Hippocampal formation (tissue), 2 donors: ENCODE measurements at regions not wholly inside any gene's neighbourhood (a gene's known extent, or its start where the extent isn't known, plus 50 kb on each side); places are given as distances from the start of the nearest gene placed in this dataset.

ENCODE experiments used
- DNase-seq, 2 donors: peaks; one replicate each; lab custom pipeline; 2025; lab: John Stamatoyannopoulos, UW

GRCh38 chr10:93178226-93178625 lies 104.5 kb downstream of the CYP26A1 start:
- no peak for DNase-seq

DNA sequence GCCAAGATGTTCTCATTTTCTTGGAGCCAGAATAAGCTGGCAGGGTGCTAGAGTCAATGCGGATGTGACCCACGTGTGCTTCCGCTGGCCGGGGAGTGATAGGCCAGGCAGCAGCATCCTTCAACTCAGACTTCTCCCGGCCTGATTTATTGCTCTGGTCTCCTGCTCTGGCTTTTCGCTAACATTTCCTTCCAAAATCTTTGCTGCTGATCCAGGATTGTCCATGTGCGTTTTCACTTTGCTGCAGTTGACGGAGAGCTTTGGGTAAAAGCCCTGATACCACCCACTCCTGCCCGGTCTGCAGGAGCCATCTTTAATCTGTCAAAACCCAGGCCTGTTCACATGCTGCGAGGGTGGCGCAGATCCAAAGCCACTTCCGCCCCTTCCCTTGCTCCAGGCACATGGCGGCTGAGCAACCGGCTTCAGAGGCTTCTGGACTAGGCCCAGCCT lies 106.8 kb downstream of the CYP26A1 start:
- DNase-seq, result no peak

DNA sequence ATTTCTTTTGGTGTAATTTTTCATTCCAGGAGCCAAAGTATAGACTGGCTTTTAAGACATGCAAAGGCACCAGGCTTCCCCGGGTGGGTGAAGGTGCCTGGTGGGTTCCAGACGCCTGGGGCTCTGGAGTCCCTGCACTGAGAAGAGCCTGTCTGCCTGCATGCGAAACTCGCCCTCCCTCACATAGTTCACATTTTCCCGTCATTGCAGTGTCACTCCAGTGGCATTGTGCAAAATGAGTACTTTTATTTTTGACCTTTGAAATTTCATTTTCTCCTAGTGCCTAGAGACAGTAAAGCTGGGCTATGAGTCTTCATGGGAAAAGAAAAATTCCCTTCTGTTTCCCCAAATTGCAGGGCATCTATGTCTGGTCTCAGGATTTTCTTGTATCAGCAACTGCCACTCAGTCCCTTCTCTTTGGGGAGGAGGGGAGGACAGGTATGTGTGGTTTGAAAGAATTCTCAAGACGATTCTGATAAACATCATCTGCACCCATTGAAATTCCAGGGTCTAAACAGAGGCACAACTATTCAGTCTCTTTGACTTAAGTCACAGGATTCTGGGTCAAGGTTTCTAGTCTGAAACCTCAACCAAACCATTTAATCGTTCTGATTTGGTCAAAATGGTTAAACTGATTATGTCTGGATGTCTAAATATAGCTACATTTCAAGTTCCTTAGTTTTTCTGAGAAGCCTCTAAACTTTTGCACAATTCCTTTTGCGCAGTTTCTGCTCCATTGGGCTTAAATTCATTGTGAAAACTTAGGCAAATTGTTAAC lies 107.8 kb downstream of the CYP26A1 start:
- DNase-seq, result no peak

- no peak for DNase-seq
These were observed 108.3 kb downstream of the CYP26A1 start for GRCh38 chr10:93182049-93182327.

DNA sequence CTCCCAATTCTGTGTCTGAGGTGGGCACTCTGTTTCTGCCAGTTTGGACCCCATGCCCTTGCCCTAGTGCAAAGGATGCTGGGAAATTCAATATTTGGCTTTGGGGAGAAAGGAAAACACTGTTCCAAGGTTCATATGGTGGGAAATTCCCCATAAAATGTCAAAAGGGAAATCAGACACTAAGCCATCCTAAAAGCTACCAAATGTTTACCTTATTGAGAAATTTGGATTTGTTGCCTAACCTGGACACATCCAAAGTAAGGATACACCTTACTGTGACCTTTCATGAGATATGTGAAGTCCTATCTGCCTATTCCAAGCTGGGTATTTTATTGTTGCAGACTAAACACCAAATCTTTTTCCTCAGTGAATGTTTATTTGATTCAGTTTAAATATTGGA lies 109.1 kb downstream of the CYP26A1 start:
- no peak for DNase-seq

- no peak for DNase-seq
These were observed 113.0 kb downstream of the CYP26A1 start for GRCh38 chr10:93186653-93187052.

GRCh38 chr10:93189944-93190343 lies 116.3 kb downstream of the CYP26A1 start:
- no peak for DNase-seq

- no peak for DNase-seq
These were observed 116.7 kb downstream of the CYP26A1 start for GRCh38 chr10:93190372-93190771.

GRCh38 chr10:93193906-93194305 lies 120.2 kb downstream of the CYP26A1 start:
- no peak for DNase-seq

- no peak for DNase-seq
These were observed 124.9 kb downstream of the CYP26A1 start for GRCh38 chr10:93198401-93199131.

- peak; percentile 11 to 12 for DNase-seq
These were observed 125.6 kb downstream of the CYP26A1 start for GRCh38 chr10:93199191-93199751.

- no peak for DNase-seq
These were observed 131.1 kb downstream of the CYP26A1 start for GRCh38 chr10:93204494-93205485.

GRCh38 chr10:93206652-93207051 lies 133.0 kb downstream of the CYP26A1 start:
- no peak for DNase-seq

GRCh38 chr10:93208717-93209464 lies 135.2 kb downstream of the CYP26A1 start:
- no peak for DNase-seq

- DNase-seq, result no peak
These were observed 138.3 kb downstream of the CYP26A1 start for GRCh38 chr10:93211991-93212390.

DNA sequence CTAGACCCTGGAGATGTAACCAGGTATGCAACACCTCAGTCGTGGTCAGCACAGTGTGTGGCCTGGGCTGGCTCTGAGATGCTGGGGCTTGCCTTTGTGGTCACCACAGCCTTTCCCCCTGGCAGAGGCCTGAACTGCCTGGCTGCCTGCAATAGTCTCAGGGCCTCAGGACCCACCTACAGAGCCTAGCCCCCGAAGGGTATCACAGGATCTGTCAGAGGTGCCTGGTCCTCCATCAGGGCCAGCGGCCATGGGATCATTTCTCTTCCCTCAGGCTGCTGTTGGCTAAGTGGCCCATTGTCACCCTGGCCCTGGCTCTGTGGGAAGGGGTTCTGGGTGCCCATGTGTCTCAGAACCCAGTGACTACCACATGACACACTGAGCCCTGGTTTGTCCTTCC lies 141.6 kb downstream of the CYP26A1 start:
- DNase-seq, result no peak

DNA sequence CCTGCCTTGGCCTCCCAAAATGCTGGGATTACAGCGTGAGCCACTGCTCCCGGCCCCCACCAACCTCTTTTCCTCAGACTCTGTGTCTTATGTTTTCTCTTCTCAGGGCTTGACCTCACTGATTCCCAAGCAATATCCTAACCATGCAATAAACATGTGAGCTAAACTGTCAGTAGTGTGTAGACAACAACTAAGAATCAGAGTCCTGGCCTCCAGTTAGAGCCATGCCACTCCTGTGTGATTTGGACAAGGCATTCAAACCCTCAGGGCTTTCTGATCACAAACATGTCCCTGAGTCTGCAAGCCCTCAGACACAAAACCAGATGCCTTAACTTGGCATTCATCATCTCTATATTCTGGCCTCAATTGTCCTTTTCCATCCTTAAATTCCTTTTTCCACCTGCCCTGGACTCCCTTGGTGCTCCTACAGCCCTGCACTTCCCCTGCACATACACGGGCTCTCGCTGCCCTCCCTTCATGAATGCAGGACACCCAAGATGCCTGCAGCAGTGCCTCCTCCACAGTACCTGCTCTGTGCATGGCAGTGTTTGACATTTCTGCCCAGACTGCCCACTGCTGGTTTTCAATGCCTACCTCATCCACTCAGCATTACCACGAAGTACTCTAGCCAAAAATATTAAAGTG lies 142.8 kb downstream of the CYP26A1 start:
- DNase-seq, result no peak

DNA sequence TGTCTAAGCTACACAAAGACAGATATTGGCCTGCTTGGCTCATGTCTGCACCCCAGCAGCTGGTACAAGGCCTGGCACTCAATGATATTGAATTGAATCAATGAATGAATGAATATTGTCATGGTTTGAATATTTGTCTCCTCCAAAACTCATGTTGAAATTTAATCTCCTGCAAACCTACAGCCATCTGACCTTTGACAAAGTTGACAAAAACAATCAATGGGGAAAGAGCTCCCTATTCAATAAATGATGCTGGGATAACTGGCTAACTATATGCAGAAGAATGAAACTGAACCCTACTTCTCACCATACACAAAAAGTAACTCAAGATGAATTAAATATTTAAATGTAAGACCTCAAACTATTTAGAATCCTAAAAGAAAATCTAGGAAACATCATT lies 144.7 kb downstream of the CYP26A1 start:
- DNase-seq, result no peak

DNA sequence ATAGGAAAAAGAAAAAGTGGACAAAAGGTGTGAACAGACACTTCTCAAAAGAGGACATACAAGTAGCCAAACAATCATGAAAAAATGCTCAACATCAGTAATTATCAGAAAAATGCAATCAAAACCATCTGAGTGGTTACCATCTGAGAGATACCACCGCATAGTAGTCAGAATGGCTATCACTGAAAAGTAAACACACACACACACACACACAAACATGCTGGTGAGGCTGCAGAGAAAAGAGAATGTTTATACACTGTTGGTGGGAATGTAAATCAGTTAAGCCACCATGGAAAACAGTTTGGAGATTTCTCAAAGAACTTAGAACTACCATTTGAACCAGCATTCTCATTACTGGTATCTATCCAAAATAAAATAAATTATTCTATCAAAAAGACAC lies 145.7 kb downstream of the CYP26A1 start:
- no peak for DNase-seq

DNA sequence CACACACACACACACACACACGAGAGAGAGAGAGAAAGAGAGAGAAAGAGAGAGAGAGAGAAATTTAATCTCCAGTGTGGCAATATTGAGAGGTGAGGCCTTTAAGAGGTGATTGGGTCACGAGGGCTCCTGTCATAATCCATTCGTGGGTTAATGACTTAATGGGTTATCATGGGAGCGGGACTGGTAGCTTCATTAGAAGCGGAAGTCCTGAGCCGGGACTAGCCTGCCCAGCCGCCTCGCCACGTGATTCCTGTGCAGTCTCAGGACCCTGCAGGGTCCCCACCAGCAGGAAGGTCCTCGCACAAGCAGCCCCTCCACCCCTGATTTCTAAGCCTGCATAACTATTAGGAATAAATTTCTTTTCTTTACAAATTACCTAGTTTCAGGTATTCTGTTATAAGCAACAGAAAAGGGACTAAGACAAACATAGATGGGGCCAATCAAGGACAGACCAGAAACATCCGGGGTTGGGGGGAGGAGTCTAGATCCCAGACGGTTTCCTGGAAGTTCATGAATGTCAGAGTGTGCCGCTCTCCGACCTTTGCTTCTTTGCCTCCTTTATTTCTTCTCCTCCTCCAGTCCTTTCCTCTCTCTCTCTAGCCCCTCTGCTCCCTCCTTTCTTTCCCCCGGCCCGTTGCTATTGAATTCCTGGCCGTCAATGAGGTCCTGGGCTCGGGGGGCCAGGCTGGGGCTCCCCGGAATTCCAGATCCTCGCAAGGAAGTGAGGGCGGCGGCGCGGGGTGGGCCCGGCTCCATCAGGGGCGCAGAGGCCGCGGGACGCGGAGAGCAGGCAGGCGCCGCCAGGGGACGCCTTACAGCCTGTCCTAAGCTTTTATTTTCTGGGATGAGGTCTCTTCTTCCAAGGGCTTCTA lies 146.8 kb downstream of the CYP26A1 start:
- DNase-seq, result no peak
